ENCODE measurements at regions not wholly inside any gene's neighbourhood (a gene's known extent, or its start where the extent isn't known, plus 50 kb on each side); places are given as distances from the start of the nearest gene placed in this dataset.
"Not testable (repeated sequence)": the region's sequence is repeated elsewhere in the genome, so short reads cannot be mapped to it uniquely, and the experiment has no call there.

- H3K36me3 Mint-ChIP-seq (ENCODE audit: insufficient read depth): no peaks in the 10 kb centered on the region
- no peak overlapping the region for H3K4me3 Mint-ChIP-seq
- ATAC-seq (no peak), DNase-seq (no peak)
- H3K9me3 Mint-ChIP-seq: no peaks in the 10 kb centered on the region
- no peaks in the 10 kb centered on the region for H3K27me3 Mint-ChIP-seq (ENCODE audit: low read depth)
- H3K4me1 Mint-ChIP-seq (ENCODE audit: low read depth): no peaks in the 10 kb centered on the region
Measured at GRCh38 chr5:106833517-106833916, 837.2 kb downstream of the EFNA5 start.

GRCh38 chr5:106827061-106827460 lies 843.7 kb downstream of the EFNA5 start:
- Mint-ChIP-seq H3K9me3 (no peaks in the 10 kb centered on the region), H3K4me1 (ENCODE audit: low read depth) (no peaks in the 10 kb centered on the region), H3K36me3 (ENCODE audit: insufficient read depth) (no peaks in the 10 kb centered on the region), H3K27me3 (ENCODE audit: low read depth) (no peaks in the 10 kb centered on the region), H3K4me3 (no peak overlapping the region)
- no peak for DNase-seq
- ATAC-seq: no peak

GRCh38 chr5:106825374-106825773 lies 845.4 kb downstream of the EFNA5 start:
- ATAC-seq (no peak), DNase-seq (no peak)
- Mint-ChIP-seq H3K36me3 (ENCODE audit: insufficient read depth) (no peaks in the 10 kb centered on the region), H3K4me1 (ENCODE audit: low read depth) (no peaks in the 10 kb centered on the region), H3K4me3 (no peak overlapping the region), H3K9me3 (no peaks in the 10 kb centered on the region), H3K27me3 (ENCODE audit: low read depth) (no peaks in the 10 kb centered on the region)

GRCh38 chr5:106822851-106823250 lies 847.9 kb downstream of the EFNA5 start:
- H3K27me3 Mint-ChIP-seq (ENCODE audit: low read depth): no peaks in the 10 kb centered on the region
- H3K36me3 Mint-ChIP-seq (ENCODE audit: insufficient read depth): no peaks in the 10 kb centered on the region
- no peak for DNase-seq
- H3K4me1 Mint-ChIP-seq (ENCODE audit: low read depth): no peaks in the 10 kb centered on the region
- no peak overlapping the region for H3K4me3 Mint-ChIP-seq
- ATAC-seq: no peak
- H3K9me3 Mint-ChIP-seq: no peaks in the 10 kb centered on the region

GRCh38 chr5:106818552-106818951 lies 852.2 kb downstream of the EFNA5 start:
- Mint-ChIP-seq H3K4me3 (no peak overlapping the region), H3K9me3 (no peaks in the 10 kb centered on the region), H3K36me3 (ENCODE audit: insufficient read depth) (no peaks in the 10 kb centered on the region), H3K27me3 (ENCODE audit: low read depth) (no peaks in the 10 kb centered on the region), H3K4me1 (ENCODE audit: low read depth) (no peaks in the 10 kb centered on the region)
- ATAC-seq: no peak
- DNase-seq: no peak

GRCh38 chr5:106814961-106815360 lies 855.8 kb downstream of the EFNA5 start:
- Mint-ChIP-seq H3K4me3 (no peak overlapping the region), H3K27me3 (ENCODE audit: low read depth) (no peaks in the 10 kb centered on the region), H3K9me3 (peaks cover 3% of the 10 kb centered on the region), H3K4me1 (ENCODE audit: low read depth) (no peaks in the 10 kb centered on the region), H3K36me3 (ENCODE audit: insufficient read depth) (no peaks in the 10 kb centered on the region)
- ATAC-seq (no peak), DNase-seq (no peak)

GRCh38 chr5:106801554-106801953 lies 869.2 kb downstream of the EFNA5 start:
- H3K36me3 Mint-ChIP-seq (ENCODE audit: insufficient read depth): no peaks in the 10 kb centered on the region
- H3K4me1 Mint-ChIP-seq (ENCODE audit: low read depth): no peaks in the 10 kb centered on the region
- no peaks in the 10 kb centered on the region for H3K27me3 Mint-ChIP-seq (ENCODE audit: low read depth)
- ATAC-seq (no peak), DNase-seq (no peak)
- H3K4me3 Mint-ChIP-seq: no peak overlapping the region
- no peaks in the 10 kb centered on the region for H3K9me3 Mint-ChIP-seq

- Mint-ChIP-seq H3K9me3 (no peaks in the 10 kb centered on the region), H3K4me3 (no peak overlapping the region), H3K27me3 (ENCODE audit: low read depth) (no peaks in the 10 kb centered on the region), H3K36me3 (ENCODE audit: insufficient read depth) (no peaks in the 10 kb centered on the region), H3K4me1 (ENCODE audit: low read depth) (no peaks in the 10 kb centered on the region)
- no peak for ATAC-seq
- DNase-seq: no peak
Measured at GRCh38 chr5:106797996-106798395, 872.7 kb downstream of the EFNA5 start.

GRCh38 chr5:106796081-106796480 lies 874.7 kb downstream of the EFNA5 start:
- no peaks in the 10 kb centered on the region for H3K27me3 Mint-ChIP-seq (ENCODE audit: low read depth)
- ATAC-seq: no peak
- no peaks in the 10 kb centered on the region for H3K36me3 Mint-ChIP-seq (ENCODE audit: insufficient read depth)
- H3K9me3 Mint-ChIP-seq: no peaks in the 10 kb centered on the region
- no peaks in the 10 kb centered on the region for H3K4me1 Mint-ChIP-seq (ENCODE audit: low read depth)
- no peak overlapping the region for H3K4me3 Mint-ChIP-seq
- no peak for DNase-seq

- DNase-seq (no peak), ATAC-seq (no peak)
- H3K9me3 Mint-ChIP-seq: peaks cover 13% of the 10 kb centered on the region
- H3K4me1 Mint-ChIP-seq (ENCODE audit: low read depth): no peaks in the 10 kb centered on the region
- no peak overlapping the region for H3K4me3 Mint-ChIP-seq
- no peaks in the 10 kb centered on the region for H3K36me3 Mint-ChIP-seq (ENCODE audit: insufficient read depth)
- no peaks in the 10 kb centered on the region for H3K27me3 Mint-ChIP-seq (ENCODE audit: low read depth)
Measured at GRCh38 chr5:106784846-106785245, 885.9 kb downstream of the EFNA5 start.

GRCh38 chr5:106780355-106780754 lies 890.4 kb downstream of the EFNA5 start:
- H3K4me3 Mint-ChIP-seq: no peak overlapping the region
- H3K9me3 Mint-ChIP-seq: peaks cover 13% of the 10 kb centered on the region
- ATAC-seq (no peak), DNase-seq (no peak)
- no peaks in the 10 kb centered on the region for H3K4me1 Mint-ChIP-seq (ENCODE audit: low read depth)
- H3K27me3 Mint-ChIP-seq (ENCODE audit: low read depth): no peaks in the 10 kb centered on the region
- no peaks in the 10 kb centered on the region for H3K36me3 Mint-ChIP-seq (ENCODE audit: insufficient read depth)

- not testable (repeated sequence) for H3K36me3 Mint-ChIP-seq (ENCODE audit: insufficient read depth); ATAC-seq; DNase-seq; H3K9me3 Mint-ChIP-seq; H3K27me3 Mint-ChIP-seq (ENCODE audit: low read depth); H3K4me3 Mint-ChIP-seq; H3K4me1 Mint-ChIP-seq (ENCODE audit: low read depth)
Measured at GRCh38 chr5:106776515-106776914, 894.2 kb downstream of the EFNA5 start.

GRCh38 chr5:106768392-106768791 lies 902.3 kb downstream of the EFNA5 start:
- H3K9me3 Mint-ChIP-seq: peaks cover 3% of the 10 kb centered on the region
- H3K4me3 Mint-ChIP-seq: no peak overlapping the region
- ATAC-seq: no peak

GRCh38 chr5:106766916-106767315 lies 903.8 kb downstream of the EFNA5 start:
- ATAC-seq: no peak
- Mint-ChIP-seq H3K36me3 (ENCODE audit: insufficient read depth) (no peaks in the 10 kb centered on the region), H3K4me3 (no peak overlapping the region), H3K9me3 (peaks cover 3% of the 10 kb centered on the region), H3K27me3 (ENCODE audit: low read depth) (no peaks in the 10 kb centered on the region), H3K4me1 (ENCODE audit: low read depth) (no peaks in the 10 kb centered on the region)
- DNase-seq: no peak

More at GRCh38 chr5:106768392-106768791, 902.3 kb downstream of the EFNA5 start:
- H3K27me3 Mint-ChIP-seq (ENCODE audit: low read depth): no peaks in the 10 kb centered on the region
- no peaks in the 10 kb centered on the region for H3K36me3 Mint-ChIP-seq (ENCODE audit: insufficient read depth)
- H3K4me1 Mint-ChIP-seq (ENCODE audit: low read depth): no peaks in the 10 kb centered on the region
- DNase-seq: no peak

GRCh38 chr5:106759581-106759980 lies 911.2 kb downstream of the EFNA5 start:
- ATAC-seq (no peak), DNase-seq (no peak)
- Mint-ChIP-seq H3K27me3 (ENCODE audit: low read depth) (no peaks in the 10 kb centered on the region), H3K36me3 (ENCODE audit: insufficient read depth) (no peaks in the 10 kb centered on the region), H3K4me1 (ENCODE audit: low read depth) (no peaks in the 10 kb centered on the region), H3K9me3 (no peaks in the 10 kb centered on the region), H3K4me3 (no peak overlapping the region)

- Mint-ChIP-seq H3K36me3 (ENCODE audit: insufficient read depth) (no peaks in the 10 kb centered on the region), H3K9me3 (no peaks in the 10 kb centered on the region), H3K4me1 (ENCODE audit: low read depth) (no peaks in the 10 kb centered on the region), H3K27me3 (ENCODE audit: low read depth) (no peaks in the 10 kb centered on the region), H3K4me3 (no peak overlapping the region)
- no peak for DNase-seq
- no peak for ATAC-seq
Measured at GRCh38 chr5:106759152-106759551, 911.6 kb downstream of the EFNA5 start.
